ENCODE measurements at regions not wholly inside any gene's neighbourhood (a gene's known extent, or its start where the extent isn't known, plus 50 kb on each side); places are given as distances from the start of the nearest gene placed in this dataset.
"Not testable (repeated sequence)": the region's sequence is repeated elsewhere in the genome, so short reads cannot be mapped to it uniquely, and the experiment has no call there.

- not testable (repeated sequence) for H3K27me3 Mint-ChIP-seq; H3K9me3 Mint-ChIP-seq; H3K4me1 Mint-ChIP-seq (ENCODE audit: unreplicated experiment); H3K4me3 Mint-ChIP-seq; H3K27ac Mint-ChIP-seq; DNase-seq (ENCODE audit: extremely low spot score, unreplicated experiment); H3K36me3 Mint-ChIP-seq
Measured at GRCh38 chr15:22179043-22179442, 98.7 kb downstream of the OR4M2 start.

GRCh38 chr15:22180611-22181010 is 100.3 kb downstream of the OR4M2 start:
- not testable (repeated sequence) for H3K27me3 Mint-ChIP-seq; H3K36me3 Mint-ChIP-seq; H3K4me1 Mint-ChIP-seq (ENCODE audit: unreplicated experiment); H3K9me3 Mint-ChIP-seq; H3K4me3 Mint-ChIP-seq; H3K27ac Mint-ChIP-seq; DNase-seq (ENCODE audit: extremely low spot score, unreplicated experiment)

GRCh38 chr15:22184678-22185077 is 104.4 kb downstream of the OR4M2 start:
- not testable (repeated sequence) for DNase-seq (ENCODE audit: extremely low spot score, unreplicated experiment); H3K27me3 Mint-ChIP-seq

GRCh38 chr15:22186846-22187532 is 106.7 kb downstream of the OR4M2 start:
- H3K9me3 Mint-ChIP-seq; DNase-seq (ENCODE audit: extremely low spot score, unreplicated experiment); H3K27me3 Mint-ChIP-seq; H3K36me3 Mint-ChIP-seq; H3K4me3 Mint-ChIP-seq; H3K4me1 Mint-ChIP-seq (ENCODE audit: unreplicated experiment); H3K27ac Mint-ChIP-seq: not testable (repeated sequence)

More at GRCh38 chr15:22184678-22185077, 104.4 kb downstream of the OR4M2 start:
- H3K4me1 Mint-ChIP-seq (ENCODE audit: unreplicated experiment); H3K9me3 Mint-ChIP-seq; H3K36me3 Mint-ChIP-seq; H3K4me3 Mint-ChIP-seq; H3K27ac Mint-ChIP-seq: not testable (repeated sequence)

- H3K4me3 Mint-ChIP-seq; H3K36me3 Mint-ChIP-seq; DNase-seq (ENCODE audit: extremely low spot score, unreplicated experiment); H3K27ac Mint-ChIP-seq; H3K9me3 Mint-ChIP-seq; H3K27me3 Mint-ChIP-seq; H3K4me1 Mint-ChIP-seq (ENCODE audit: unreplicated experiment): not testable (repeated sequence)
Measured at GRCh38 chr15:22191818-22192217, 111.5 kb downstream of the OR4M2 start.

GRCh38 chr15:22194739-22195617 is 114.7 kb downstream of the OR4M2 start:
- not testable (repeated sequence) for H3K36me3 Mint-ChIP-seq; DNase-seq (ENCODE audit: extremely low spot score, unreplicated experiment); H3K27me3 Mint-ChIP-seq; H3K9me3 Mint-ChIP-seq; H3K27ac Mint-ChIP-seq; H3K4me1 Mint-ChIP-seq (ENCODE audit: unreplicated experiment); H3K4me3 Mint-ChIP-seq

GRCh38 chr15:22196423-22196822 is 116.1 kb downstream of the OR4M2 start:
- not testable (repeated sequence) for DNase-seq (ENCODE audit: extremely low spot score, unreplicated experiment); H3K27me3 Mint-ChIP-seq; H3K9me3 Mint-ChIP-seq; H3K27ac Mint-ChIP-seq; H3K36me3 Mint-ChIP-seq; H3K4me3 Mint-ChIP-seq; H3K4me1 Mint-ChIP-seq (ENCODE audit: unreplicated experiment)

- not testable (repeated sequence) for H3K27ac Mint-ChIP-seq; H3K9me3 Mint-ChIP-seq; DNase-seq (ENCODE audit: extremely low spot score, unreplicated experiment); H3K36me3 Mint-ChIP-seq; H3K4me3 Mint-ChIP-seq; H3K27me3 Mint-ChIP-seq; H3K4me1 Mint-ChIP-seq (ENCODE audit: unreplicated experiment)
Measured at GRCh38 chr15:22200417-22200816, 120.1 kb downstream of the OR4M2 start.

- not testable (repeated sequence) for H3K4me3 Mint-ChIP-seq; DNase-seq (ENCODE audit: extremely low spot score, unreplicated experiment)
Measured at GRCh38 chr15:22201993-22202659, 121.8 kb downstream of the OR4M2 start.

GRCh38 chr15:22203208-22203607 is 122.9 kb downstream of the OR4M2 start:
- not testable (repeated sequence) for H3K27me3 Mint-ChIP-seq; DNase-seq (ENCODE audit: extremely low spot score, unreplicated experiment); H3K4me1 Mint-ChIP-seq (ENCODE audit: unreplicated experiment); H3K27ac Mint-ChIP-seq; H3K36me3 Mint-ChIP-seq; H3K9me3 Mint-ChIP-seq; H3K4me3 Mint-ChIP-seq

More at GRCh38 chr15:22201993-22202659, 121.8 kb downstream of the OR4M2 start:
- H3K27ac Mint-ChIP-seq; H3K9me3 Mint-ChIP-seq; H3K4me1 Mint-ChIP-seq (ENCODE audit: unreplicated experiment); H3K36me3 Mint-ChIP-seq; H3K27me3 Mint-ChIP-seq: not testable (repeated sequence)

- H3K27me3 Mint-ChIP-seq; H3K36me3 Mint-ChIP-seq; H3K9me3 Mint-ChIP-seq; H3K27ac Mint-ChIP-seq; DNase-seq (ENCODE audit: extremely low spot score, unreplicated experiment); H3K4me3 Mint-ChIP-seq; H3K4me1 Mint-ChIP-seq (ENCODE audit: unreplicated experiment): not testable (repeated sequence)
Measured at GRCh38 chr15:22209086-22209485, 128.8 kb downstream of the OR4M2 start.

- H3K4me1 Mint-ChIP-seq (ENCODE audit: unreplicated experiment); H3K27ac Mint-ChIP-seq; H3K27me3 Mint-ChIP-seq; H3K4me3 Mint-ChIP-seq; H3K36me3 Mint-ChIP-seq: not testable (repeated sequence)
- peak; percentile 50 for DNase-seq (ENCODE audit: extremely low spot score, unreplicated experiment)
- peaks cover 14% of the 10 kb centered on the region for H3K9me3 Mint-ChIP-seq
Measured at GRCh38 chr15:22222596-22222995, 142.3 kb downstream of the OR4M2 start.

Measured in type B pancreatic cell (in vitro differentiated cells).